Neural progenitor cell (in vitro differentiated cells): ENCODE measurements at regions not wholly inside any gene's neighbourhood (a gene's known extent, or its start where the extent isn't known, plus 50 kb on each side); places are given as distances from the start of the nearest gene placed in this dataset.

ENCODE experiments used
- CTCF ChIP-seq: fragments of 200-600 bp; sonication (generic); IDR thresholded peaks from 2 replicates; pipeline ENCODE4 v1.5.1; 2017; ENCODE audit warnings: antibody characterized with exemption, mild to moderate bottlenecking
- EZH2 ChIP-seq: fragments of 200-600 bp; sonication (generic); IDR thresholded peaks from 2 replicates; pipeline ENCODE4 v1.6.1; 2017; ENCODE audit warnings: antibody characterized with exemption, mild to moderate bottlenecking, moderate library complexity

DNA sequence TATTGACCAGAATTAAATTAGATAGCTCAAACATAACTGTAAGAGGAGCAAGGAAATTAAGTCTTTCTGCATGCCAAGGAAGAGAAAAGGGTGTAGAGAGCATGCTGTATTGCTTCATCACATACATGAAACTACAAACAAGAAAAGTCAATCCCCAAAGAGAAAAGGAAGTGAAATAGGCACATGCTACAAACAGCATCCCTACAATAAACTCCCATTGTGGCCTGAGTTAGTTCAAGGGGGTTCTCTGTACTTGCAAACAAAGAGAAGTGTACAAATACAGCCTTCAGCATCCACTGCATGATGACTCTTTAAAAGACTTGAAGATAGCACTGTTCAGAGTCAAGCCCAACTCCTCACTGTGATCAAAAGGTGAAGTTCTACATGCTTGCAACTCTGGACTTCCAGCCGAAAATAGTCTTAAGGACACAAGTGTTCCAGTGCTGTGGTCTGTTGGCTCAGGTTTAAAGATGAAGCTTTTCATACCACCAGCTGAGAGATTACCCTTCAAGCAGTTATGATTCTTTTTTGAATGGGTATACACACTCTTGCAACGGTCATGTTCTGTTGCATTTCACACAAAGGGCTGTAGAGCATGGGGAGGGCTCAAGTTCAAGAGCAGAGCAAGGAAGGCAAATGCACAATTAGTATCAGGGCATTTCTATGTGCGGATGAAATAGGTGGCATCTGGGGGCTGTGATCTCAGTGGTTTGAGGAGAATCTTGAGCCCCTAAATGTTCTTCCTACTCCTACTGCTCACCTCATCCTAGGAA lies 534.5 kb downstream of the EBF1 start:
- TF ChIP-seq CTCF (no peak), EZH2 (no peak)
